Right cardiac atrium (tissue), 5 donors: ENCODE measurements at regions not wholly inside any gene's neighbourhood (a gene's known extent, or its start where the extent isn't known, plus 50 kb on each side); places are given as distances from the start of the nearest gene placed in this dataset.
A peak's percentile ranks its signal among the peaks of the same experiment; 100 is the strongest.

Experiments used
- ATAC-seq, 2 donors: fragments of 200-7000 bp; cut with Tn5 transposase; one replicate each; pipeline versions ENCODE4 v1.8.0 to v1.9.1; 2020; ENCODE audit warnings: moderate library complexity in 2 of 2, mild to moderate bottlenecking in 1 of 2
- DNase-seq, 3 donors: peaks; one replicate each; pipeline ENCODE4 v3.0.0-alpha.2; 2020
- H3K27ac ChIP-seq: one replicate; pipeline ENCODE4 v1.5.1; 2013; ENCODE audit warnings: mild to moderate bottlenecking, low read length, control low read depth, moderate library complexity
- H3K27me3 ChIP-seq: one replicate; pipeline ENCODE4 v1.6.1; 2013; ENCODE audit not compliant: control insufficient read depth, insufficient read depth
- H3K4me1 ChIP-seq: one replicate; pipeline ENCODE4 v1.6.1; 2013; ENCODE audit warnings: low read length; ENCODE audit not compliant: control insufficient read depth, insufficient read depth
- H3K4me3 ChIP-seq: one replicate; pipeline ENCODE4 v1.5.1; 2013; ENCODE audit warnings: low read length, control low read depth
- H3K9me3 ChIP-seq: one replicate; pipeline ENCODE4 v1.6.1; 2013; ENCODE audit warnings: low read length; ENCODE audit not compliant: control insufficient read depth
- WGBS: extraction: QIAGEN DNeasy Blood & Tissue Kit; methylation state at CpG from one replicate; pipeline ENCODE4 v1.1.7; 2013; 5-methylcytosine and 5-hydroxymethylcytosine counted together
- intact Hi-C, 4 donors: fragments of 100-400 bp; cut with DNase I; formaldehyde crosslinking; loops; one replicate each; pipeline versions ENCODE4 v1.11.0 to v1.14.0; 2022 to 2023
- donor health status: healthy with polysubstance abuse.
- donor health status: DM: no; HTN: yes; CAD: no.
- donor health status: DM: no; HTN: no; CAD: no.
- donor health status: DM: no; HTN: yes; CAD: no; lungs with severe emphysema.
- donor health status: DM: yes; HTN: yes; CAD: no.

DNA sequence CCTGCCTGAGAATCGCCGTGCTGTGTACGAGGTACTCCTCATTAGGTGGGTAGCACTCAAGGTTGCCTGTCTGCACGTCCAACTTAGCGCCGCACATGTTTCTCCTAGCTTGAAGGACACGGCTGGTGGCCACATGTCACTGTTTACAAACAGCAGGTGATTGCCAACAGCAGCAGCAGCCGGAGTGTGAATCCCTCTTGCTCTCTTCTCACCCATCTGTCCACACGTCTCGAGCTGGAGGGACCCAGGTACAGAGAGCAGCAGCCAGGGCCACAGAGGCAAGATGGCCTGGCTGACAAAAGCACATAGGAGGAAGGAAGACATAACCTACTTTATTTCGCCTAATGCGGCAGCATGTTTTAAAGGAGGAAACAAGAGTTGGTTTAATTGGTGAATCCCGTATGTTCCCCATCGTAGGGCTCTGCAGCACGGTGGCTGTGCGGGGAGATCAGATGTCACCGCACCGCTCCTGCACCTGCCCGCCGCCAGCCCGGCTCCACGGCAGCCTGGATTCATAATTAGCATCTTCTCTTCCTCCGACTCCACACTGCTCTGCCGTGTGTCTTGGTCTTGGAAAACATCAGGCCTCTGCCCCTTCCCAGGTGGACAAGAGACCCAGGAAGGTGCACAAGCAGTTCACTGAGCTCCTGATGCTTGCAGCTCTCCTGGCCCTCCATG, 201.6 kb upstream of the IRX1 start:
- no peaks in the 10 kb centered on the region for H3K4me1 ChIP-seq
- H3K27me3 ChIP-seq: no peaks in the 10 kb centered on the region
- no peak overlapping the region for H3K4me3 ChIP-seq
- no peak for ATAC-seq
- no peak overlapping the region for H3K27ac ChIP-seq
- DNase-seq: no peak
- 61% methylated on average over 24 of the region's 24 CpGs for WGBS
- intact Hi-C loops: no loop called here
- H3K9me3 ChIP-seq: peaks cover 2% of the 10 kb centered on the region

DNA sequence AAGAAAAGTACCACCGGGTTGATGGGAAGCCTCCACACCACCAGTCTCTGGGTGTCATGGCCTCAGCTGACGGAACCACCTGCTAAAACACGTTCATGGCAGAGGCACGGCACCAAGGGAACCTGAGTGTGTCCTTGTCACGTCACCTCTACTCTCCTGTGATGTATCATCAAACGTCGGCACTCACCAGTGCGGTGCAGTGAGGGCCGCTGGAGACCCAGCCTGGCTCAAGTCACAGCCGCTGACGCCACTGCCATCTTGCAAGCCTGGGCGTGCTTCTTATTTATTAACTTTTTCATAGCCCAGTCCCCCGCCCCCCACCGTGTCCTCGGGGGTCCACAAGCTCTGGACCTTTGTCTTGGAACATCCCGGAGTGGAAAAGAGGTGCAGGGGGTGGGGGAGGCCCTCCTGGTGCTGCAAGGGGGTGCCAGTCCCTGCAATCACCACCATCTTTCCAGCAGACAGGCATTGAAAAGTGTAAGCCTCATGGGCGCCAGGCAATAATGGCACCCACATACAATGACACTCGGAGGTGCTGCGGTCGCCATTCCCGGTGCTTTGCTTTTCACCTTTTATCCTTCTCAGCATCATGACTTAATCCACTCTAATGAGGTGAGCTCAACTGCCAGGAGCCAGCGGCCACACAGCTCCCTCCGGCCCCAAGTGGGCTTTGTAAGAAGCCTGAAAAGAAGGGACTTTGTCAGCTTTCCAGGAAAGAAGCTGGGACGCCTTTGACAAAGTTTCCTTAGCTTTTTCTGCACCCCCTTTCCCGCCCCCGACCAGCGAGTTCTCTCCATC, 202.3 kb upstream of the IRX1 start:
- intact Hi-C loops: no loop called here
- WGBS: 76% methylated on average over 27 of the region's 27 CpGs
- Histone ChIP-seq H3K9me3 (peaks cover 2% of the 10 kb centered on the region), H3K4me1 (no peaks in the 10 kb centered on the region), H3K27me3 (no peaks in the 10 kb centered on the region), H3K4me3 (no peak overlapping the region), H3K27ac (no peak overlapping the region)
- ATAC-seq (no peak), DNase-seq (no peak)

DNA sequence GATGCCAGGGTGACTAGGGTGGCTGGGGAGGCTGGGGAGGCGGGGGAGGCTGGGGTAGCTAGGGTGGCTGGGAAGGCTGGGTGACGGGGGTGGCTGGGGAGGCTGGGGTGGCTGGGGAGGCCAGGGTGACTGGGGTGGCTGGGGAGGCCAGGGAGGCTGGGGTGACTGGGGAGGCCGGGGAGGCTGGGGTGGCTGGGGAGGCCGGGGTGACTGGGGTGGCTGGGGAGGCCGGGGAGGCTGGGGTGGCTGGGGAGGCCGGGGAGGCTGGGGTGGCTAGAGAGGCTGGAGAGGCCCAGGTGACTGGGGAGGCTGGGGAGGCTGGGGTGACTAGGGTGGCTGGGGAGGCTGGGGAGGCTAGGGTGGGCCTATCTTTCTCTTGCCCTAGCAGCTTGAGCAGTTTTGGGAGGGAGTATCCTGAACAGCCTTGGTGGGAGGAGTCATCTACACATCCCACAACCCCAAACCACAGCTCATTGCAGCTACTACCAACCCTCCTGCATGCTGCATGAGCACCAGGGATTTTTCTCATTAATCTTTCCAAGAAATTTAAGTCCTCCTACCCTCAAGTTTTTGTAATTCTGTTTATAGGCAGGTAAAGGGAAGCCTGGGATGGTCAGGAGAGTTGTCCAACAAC, 203.2 kb upstream of the IRX1 start:
- Histone ChIP-seq H3K27ac (no peak overlapping the region), H3K27me3 (no peaks in the 10 kb centered on the region), H3K4me3 (no peak overlapping the region), H3K9me3 (peaks cover 2% of the 10 kb centered on the region), H3K4me1 (no peaks in the 10 kb centered on the region)
- intact Hi-C loops: no loop called here
- ATAC-seq: peak; percentile 42 to 51
- 86% methylated on average over 6 of the region's 6 CpGs for WGBS
- DNase-seq: peak in 1 of 3 donors; percentile 74

DNA sequence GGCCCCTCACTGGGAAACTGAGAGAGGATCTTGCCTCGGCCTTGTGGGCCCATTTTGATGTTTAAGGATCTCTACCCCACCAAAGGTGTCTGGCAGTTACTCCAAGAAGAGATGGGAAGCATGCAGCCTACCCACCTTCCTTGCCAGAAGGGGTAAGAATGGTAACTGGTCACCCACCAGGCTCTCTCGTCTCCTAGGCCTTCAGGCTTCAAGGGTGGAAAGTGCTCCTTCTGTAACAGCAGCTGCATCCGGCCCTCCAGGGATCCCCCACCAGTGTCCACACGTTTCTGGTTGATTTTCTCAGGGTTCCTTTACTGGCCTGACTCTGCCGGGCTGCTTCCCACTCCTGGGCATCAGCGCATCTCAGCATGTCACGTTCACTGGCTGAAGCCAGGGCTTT, 204.4 kb upstream of the IRX1 start:
- Histone ChIP-seq H3K4me1 (no peaks in the 10 kb centered on the region), H3K9me3 (peaks cover 2% of the 10 kb centered on the region), H3K27ac (no peak overlapping the region), H3K27me3 (no peaks in the 10 kb centered on the region), H3K4me3 (no peak overlapping the region)
- DNase-seq: no peak
- ATAC-seq: no peak
- intact Hi-C loops: no loop called here
- WGBS: 76% methylated on average over 7 of the region's 7 CpGs

DNA sequence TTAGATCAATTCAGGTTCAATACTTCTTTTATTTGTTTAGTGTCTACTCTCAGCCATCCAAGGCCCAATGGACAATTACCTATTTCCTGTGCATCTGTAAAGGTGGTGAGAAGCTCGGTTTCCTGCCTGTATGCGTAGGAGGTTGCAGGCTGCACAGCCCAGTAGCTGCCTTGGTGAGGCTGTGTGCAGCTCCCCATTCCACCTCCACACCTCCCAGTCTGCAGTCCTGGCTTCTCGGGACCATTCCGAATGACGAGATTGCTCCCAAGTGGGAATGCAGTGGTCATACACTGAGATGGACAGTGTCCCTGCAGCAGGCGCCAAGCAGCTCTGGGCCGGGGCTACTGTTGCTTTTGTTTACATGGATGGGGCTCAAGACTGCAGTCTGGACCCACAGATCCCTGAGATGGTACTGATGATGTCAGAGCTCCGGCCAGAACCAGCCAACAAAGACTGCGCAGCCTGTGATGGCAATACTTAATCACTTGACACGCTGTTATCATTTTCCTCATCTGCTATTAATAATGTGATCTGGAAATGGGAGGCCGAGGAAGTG, 206.1 kb upstream of the IRX1 start:
- no peak for DNase-seq
- Histone ChIP-seq H3K4me3 (no peak overlapping the region), H3K4me1 (no peaks in the 10 kb centered on the region), H3K27ac (no peak overlapping the region), H3K9me3 (peaks cover 2% of the 10 kb centered on the region), H3K27me3 (no peaks in the 10 kb centered on the region)
- intact Hi-C loops: no loop called here
- 69% methylated on average over 11 of the region's 11 CpGs for WGBS
- ATAC-seq: no peak

DNA sequence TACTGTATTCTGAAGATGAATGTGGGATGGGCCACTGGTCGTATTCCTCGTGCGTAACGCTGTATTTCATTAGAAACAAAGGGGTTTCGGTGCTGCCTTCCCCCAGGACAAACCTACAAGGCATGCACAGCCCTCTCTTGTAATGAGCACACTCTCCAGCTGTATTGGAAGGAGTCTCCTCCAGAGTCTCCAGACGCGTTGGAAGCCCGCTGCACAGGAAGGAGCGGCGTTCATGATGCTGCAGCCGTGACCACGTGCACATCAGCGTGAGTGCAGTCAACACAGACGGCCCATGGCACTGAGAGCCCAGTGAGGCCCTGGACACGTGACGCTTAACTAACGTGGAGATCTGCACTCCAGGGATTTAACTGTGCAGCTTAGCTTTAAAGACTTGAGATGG, 209.0 kb upstream of the IRX1 start:
- H3K9me3 ChIP-seq: peaks cover 2% of the 10 kb centered on the region
- H3K4me3 ChIP-seq: no peak overlapping the region
- no peaks in the 10 kb centered on the region for H3K4me1 ChIP-seq
- no peak overlapping the region for H3K27ac ChIP-seq
- ATAC-seq (no peak), DNase-seq (no peak)
- 85% methylated on average over 17 of the region's 17 CpGs for WGBS
- no peaks in the 10 kb centered on the region for H3K27me3 ChIP-seq
- intact Hi-C loops: no loop called here

DNA sequence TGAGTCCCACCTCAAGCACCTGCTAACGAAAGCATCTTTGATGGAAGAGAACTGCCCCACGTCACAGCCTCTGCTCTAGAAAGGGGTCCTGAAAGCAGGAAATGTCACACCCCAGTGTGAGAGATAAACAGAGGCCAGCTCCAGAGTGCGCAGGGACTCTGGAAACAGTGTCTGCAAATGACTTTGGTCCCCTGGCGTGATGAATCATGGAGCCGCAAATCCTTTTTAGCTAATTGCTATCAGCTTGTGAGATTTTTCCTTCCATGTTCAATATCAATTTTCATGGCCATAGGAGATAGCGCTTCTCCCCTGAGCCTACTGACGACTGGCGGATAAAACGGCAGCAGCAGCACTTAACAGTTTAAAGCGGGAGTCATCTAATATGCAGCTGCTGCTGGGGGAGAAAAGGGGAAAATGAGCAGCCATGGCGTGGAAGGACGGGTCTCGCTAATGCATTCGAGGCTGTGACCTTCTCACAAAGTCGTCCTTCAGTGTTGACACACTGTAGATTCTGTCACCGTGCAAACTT, 209.6 kb upstream of the IRX1 start:
- Histone ChIP-seq H3K4me3 (no peak overlapping the region), H3K27ac (no peak overlapping the region), H3K27me3 (no peaks in the 10 kb centered on the region), H3K9me3 (peaks cover 2% of the 10 kb centered on the region), H3K4me1 (no peaks in the 10 kb centered on the region)
- no peak for ATAC-seq
- 54% methylated on average over 16 of the region's 16 CpGs for WGBS
- intact Hi-C loops: no loop called here
- no peak for DNase-seq

DNA sequence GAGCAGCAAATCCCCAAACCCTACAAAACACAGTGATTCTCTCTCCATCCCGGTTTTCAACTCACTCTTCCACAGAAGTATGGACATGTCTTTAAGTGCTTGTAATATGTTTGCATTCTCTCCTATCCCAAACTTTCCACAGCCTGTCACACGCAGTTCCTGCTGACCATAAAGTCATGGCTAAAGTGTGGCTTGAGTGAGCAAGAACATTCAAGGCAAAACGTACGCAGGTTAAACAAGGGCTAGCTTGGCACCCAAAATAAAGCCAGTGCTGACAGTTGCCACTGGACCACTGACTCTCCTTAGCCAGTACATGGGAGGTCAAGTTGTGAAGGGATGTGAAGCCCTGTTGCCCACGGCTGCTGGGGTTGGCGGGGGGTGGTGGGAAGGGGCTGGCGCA, 211.1 kb upstream of the IRX1 start:
- H3K9me3 ChIP-seq: no peaks in the 10 kb centered on the region
- no peaks in the 10 kb centered on the region for H3K4me1 ChIP-seq

DNA sequence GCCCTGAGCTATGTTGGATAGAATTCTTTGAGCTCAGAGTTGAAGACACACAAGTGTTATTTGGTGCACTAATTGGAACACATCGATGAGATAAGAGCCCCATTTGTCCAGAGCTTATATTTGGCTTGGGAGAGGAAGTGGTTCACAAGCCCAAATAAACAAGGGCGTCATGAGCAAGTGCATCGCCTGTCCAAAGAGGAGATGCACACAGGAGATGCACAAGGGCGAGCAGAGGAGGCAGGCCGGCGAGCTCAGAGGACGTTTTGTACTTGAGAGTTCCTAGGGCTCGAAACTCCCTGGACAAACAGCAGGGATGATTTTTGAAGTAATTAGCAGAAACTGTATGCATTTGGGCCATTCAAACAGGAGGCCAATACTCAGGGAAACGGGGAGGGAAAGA, 212.8 kb upstream of the IRX1 start:
- 82% methylated on average over 9 of the region's 9 CpGs for WGBS
- no peak for DNase-seq
- intact Hi-C loops: no loop called here
- peaks cover 2% of the 10 kb centered on the region for H3K9me3 ChIP-seq
- H3K4me3 ChIP-seq: no peak overlapping the region
- H3K27me3 ChIP-seq: no peaks in the 10 kb centered on the region
- H3K4me1 ChIP-seq: no peaks in the 10 kb centered on the region
- H3K27ac ChIP-seq: no peak overlapping the region
- ATAC-seq: no peak

More for the DNA sequence above, 211.1 kb upstream of the IRX1 start:
- DNase-seq: no peak
- no peaks in the 10 kb centered on the region for H3K27me3 ChIP-seq
- no peak overlapping the region for H3K27ac ChIP-seq
- intact Hi-C loops: no loop called here
- no peak overlapping the region for H3K4me3 ChIP-seq
- ATAC-seq: no peak
- 86% methylated on average over 7 of the region's 7 CpGs for WGBS

DNA sequence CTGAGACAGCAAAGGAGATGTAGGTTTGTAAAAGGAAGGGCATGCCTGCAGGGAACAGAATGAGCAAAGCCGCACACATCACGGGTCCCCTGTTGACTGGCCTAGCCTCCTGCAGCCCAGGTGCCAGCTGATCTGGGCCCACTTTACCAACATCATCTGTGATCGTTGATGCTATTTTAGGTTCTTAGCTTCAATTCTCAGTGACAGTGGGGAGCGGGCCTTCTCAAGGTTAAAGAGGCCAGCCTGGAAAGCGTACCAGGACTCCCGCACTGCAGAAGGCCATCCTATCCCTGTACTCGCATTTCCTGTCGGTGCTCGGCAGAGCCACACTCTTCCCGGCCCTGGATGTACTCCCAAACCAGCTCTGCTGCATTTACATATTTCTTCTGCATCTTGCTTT, 213.5 kb upstream of the IRX1 start:
- peaks cover 2% of the 10 kb centered on the region for H3K9me3 ChIP-seq
- WGBS: 87% methylated on average over 10 of the region's 10 CpGs
- no peak for DNase-seq

More for the DNA sequence above, 213.5 kb upstream of the IRX1 start:
- no peak for ATAC-seq
- Histone ChIP-seq H3K4me3 (no peak overlapping the region), H3K27ac (no peak overlapping the region), H3K27me3 (no peaks in the 10 kb centered on the region), H3K4me1 (no peaks in the 10 kb centered on the region)
- intact Hi-C loops: no loop called here
